ENCODE measurements at regions not wholly inside any gene's neighbourhood (a gene's known extent, or its start where the extent isn't known, plus 50 kb on each side); places are given as distances from the start of the nearest gene placed in this dataset.

GRCh38 chr7:18081617-18082016 is 54.0 kb upstream of the PRPS1L1 start:
- no peak for DNase-seq
- Mint-ChIP-seq H3K4me1 (ENCODE audit: low read depth) (peaks cover 4% of the 10 kb centered on the region), H3K27me3 (ENCODE audit: low read depth) (peaks cover 13% of the 10 kb centered on the region), H3K4me3 (no peak overlapping the region), H3K9me3 (peaks cover 12% of the 10 kb centered on the region), H3K36me3 (ENCODE audit: insufficient read depth) (peaks cover 2% of the 10 kb centered on the region)
- ATAC-seq, result no peak

- H3K27me3 Mint-ChIP-seq (ENCODE audit: low read depth), result peaks cover 17% of the 10 kb centered on the region
- peaks cover 12% of the 10 kb centered on the region for H3K9me3 Mint-ChIP-seq
- no peak for DNase-seq
- H3K36me3 Mint-ChIP-seq (ENCODE audit: insufficient read depth), result peaks cover 2% of the 10 kb centered on the region
- ATAC-seq, result no peak
- no peak overlapping the region for H3K4me3 Mint-ChIP-seq
- peaks cover 4% of the 10 kb centered on the region for H3K4me1 Mint-ChIP-seq (ENCODE audit: low read depth)
These were observed 54.5 kb upstream of the PRPS1L1 start for GRCh38 chr7:18082169-18082568.

GRCh38 chr7:18086165-18087025 is 58.7 kb upstream of the PRPS1L1 start:
- ATAC-seq (peak; percentile 56 to 58), DNase-seq (no peak)
- H3K4me3 Mint-ChIP-seq, result peak overlapping the region; percentile 60
- H3K9me3 Mint-ChIP-seq, result peaks cover 7% of the 10 kb centered on the region
- peaks cover 4% of the 10 kb centered on the region for H3K4me1 Mint-ChIP-seq (ENCODE audit: low read depth)
- H3K36me3 Mint-ChIP-seq (ENCODE audit: insufficient read depth), result peaks cover 2% of the 10 kb centered on the region
- H3K27me3 Mint-ChIP-seq (ENCODE audit: low read depth), result peaks cover 28% of the 10 kb centered on the region

GRCh38 chr7:18087026-18087686 is 59.5 kb upstream of the PRPS1L1 start:
- peak in 1 of 2 donors; percentile 23 for ATAC-seq

GRCh38 chr7:18087687-18088078 is 60.0 kb upstream of the PRPS1L1 start:
- no peaks in the 10 kb centered on the region for H3K9me3 Mint-ChIP-seq
- no peak for DNase-seq
- no peaks in the 10 kb centered on the region for H3K36me3 Mint-ChIP-seq (ENCODE audit: insufficient read depth)
- peaks cover 28% of the 10 kb centered on the region for H3K27me3 Mint-ChIP-seq (ENCODE audit: low read depth)
- peak in 1 of 2 donors; percentile 20 for ATAC-seq
- peaks cover 4% of the 10 kb centered on the region for H3K4me1 Mint-ChIP-seq (ENCODE audit: low read depth)
- no peak overlapping the region for H3K4me3 Mint-ChIP-seq

More at GRCh38 chr7:18087026-18087686, 59.5 kb upstream of the PRPS1L1 start:
- Mint-ChIP-seq H3K4me3 (peak overlapping the region; percentile 60), H3K4me1 (ENCODE audit: low read depth) (peaks cover 4% of the 10 kb centered on the region), H3K27me3 (ENCODE audit: low read depth) (peaks cover 28% of the 10 kb centered on the region), H3K36me3 (ENCODE audit: insufficient read depth) (no peaks in the 10 kb centered on the region), H3K9me3 (no peaks in the 10 kb centered on the region)
- no peak for DNase-seq

- no peak overlapping the region for H3K4me3 Mint-ChIP-seq
- H3K27me3 Mint-ChIP-seq (ENCODE audit: low read depth), result no peaks in the 10 kb centered on the region
- no peaks in the 10 kb centered on the region for H3K36me3 Mint-ChIP-seq (ENCODE audit: insufficient read depth)
- H3K4me1 Mint-ChIP-seq (ENCODE audit: low read depth), result no peaks in the 10 kb centered on the region
- ATAC-seq, result no peak
- peaks cover 3% of the 10 kb centered on the region for H3K9me3 Mint-ChIP-seq
- no peak for DNase-seq
These were observed 68.4 kb upstream of the PRPS1L1 start for GRCh38 chr7:18096087-18096486.

- ATAC-seq (no peak), DNase-seq (no peak)
- Mint-ChIP-seq H3K4me1 (ENCODE audit: low read depth) (no peaks in the 10 kb centered on the region), H3K4me3 (no peak overlapping the region), H3K36me3 (ENCODE audit: insufficient read depth) (no peaks in the 10 kb centered on the region), H3K27me3 (ENCODE audit: low read depth) (no peaks in the 10 kb centered on the region), H3K9me3 (peaks cover 5% of the 10 kb centered on the region)
These were observed 74.9 kb upstream of the PRPS1L1 start for GRCh38 chr7:18102576-18102975.

GRCh38 chr7:18103436-18104218 is 76.0 kb upstream of the PRPS1L1 start:
- Mint-ChIP-seq H3K9me3 (peaks cover 5% of the 10 kb centered on the region), H3K4me3 (no peak overlapping the region), H3K27me3 (ENCODE audit: low read depth) (no peaks in the 10 kb centered on the region), H3K4me1 (ENCODE audit: low read depth) (no peaks in the 10 kb centered on the region), H3K36me3 (ENCODE audit: insufficient read depth) (no peaks in the 10 kb centered on the region)
- ATAC-seq (no peak), DNase-seq (no peak)

GRCh38 chr7:18109762-18110161 is 82.1 kb upstream of the PRPS1L1 start:
- no peaks in the 10 kb centered on the region for H3K4me1 Mint-ChIP-seq (ENCODE audit: low read depth)
- DNase-seq, result no peak
- H3K27me3 Mint-ChIP-seq (ENCODE audit: low read depth), result peaks cover 4% of the 10 kb centered on the region
- ATAC-seq, result no peak
- no peaks in the 10 kb centered on the region for H3K9me3 Mint-ChIP-seq
- H3K4me3 Mint-ChIP-seq, result no peak overlapping the region
- no peaks in the 10 kb centered on the region for H3K36me3 Mint-ChIP-seq (ENCODE audit: insufficient read depth)

GRCh38 chr7:18116661-18117060 is 89.0 kb upstream of the PRPS1L1 start:
- H3K4me1 Mint-ChIP-seq (ENCODE audit: low read depth), result no peaks in the 10 kb centered on the region

GRCh38 chr7:18117482-18117881 is 89.8 kb upstream of the PRPS1L1 start:
- no peaks in the 10 kb centered on the region for H3K9me3 Mint-ChIP-seq
- H3K4me3 Mint-ChIP-seq, result no peak overlapping the region
- no peak for ATAC-seq
- H3K4me1 Mint-ChIP-seq (ENCODE audit: low read depth), result no peaks in the 10 kb centered on the region
- peaks cover 4% of the 10 kb centered on the region for H3K27me3 Mint-ChIP-seq (ENCODE audit: low read depth)
- no peaks in the 10 kb centered on the region for H3K36me3 Mint-ChIP-seq (ENCODE audit: insufficient read depth)
- no peak for DNase-seq

More at GRCh38 chr7:18116661-18117060, 89.0 kb upstream of the PRPS1L1 start:
- ATAC-seq, result no peak
- H3K4me3 Mint-ChIP-seq, result no peak overlapping the region
- H3K36me3 Mint-ChIP-seq (ENCODE audit: insufficient read depth), result no peaks in the 10 kb centered on the region
- no peaks in the 10 kb centered on the region for H3K9me3 Mint-ChIP-seq
- peaks cover 4% of the 10 kb centered on the region for H3K27me3 Mint-ChIP-seq (ENCODE audit: low read depth)
- DNase-seq, result no peak

GRCh38 chr7:18119985-18120384 is 92.3 kb upstream of the PRPS1L1 start:
- H3K4me1 Mint-ChIP-seq (ENCODE audit: low read depth), result no peaks in the 10 kb centered on the region
- H3K9me3 Mint-ChIP-seq, result no peaks in the 10 kb centered on the region
- ATAC-seq (no peak), DNase-seq (no peak)
- no peak overlapping the region for H3K4me3 Mint-ChIP-seq
- peaks cover 3% of the 10 kb centered on the region for H3K27me3 Mint-ChIP-seq (ENCODE audit: low read depth)
- no peaks in the 10 kb centered on the region for H3K36me3 Mint-ChIP-seq (ENCODE audit: insufficient read depth)

- ATAC-seq, result no peak
- Mint-ChIP-seq H3K4me3 (no peak overlapping the region), H3K27me3 (ENCODE audit: low read depth) (peaks cover 3% of the 10 kb centered on the region)
These were observed 96.0 kb upstream of the PRPS1L1 start for GRCh38 chr7:18123508-18124239.

GRCh38 chr7:18125476-18125875 is 97.8 kb upstream of the PRPS1L1 start:
- no peak for DNase-seq

More at GRCh38 chr7:18123508-18124239, 96.0 kb upstream of the PRPS1L1 start:
- no peak for DNase-seq
- Mint-ChIP-seq H3K36me3 (ENCODE audit: insufficient read depth) (no peaks in the 10 kb centered on the region), H3K4me1 (ENCODE audit: low read depth) (no peaks in the 10 kb centered on the region), H3K9me3 (no peaks in the 10 kb centered on the region)

More at GRCh38 chr7:18125476-18125875, 97.8 kb upstream of the PRPS1L1 start:
- Mint-ChIP-seq H3K4me1 (ENCODE audit: low read depth) (no peaks in the 10 kb centered on the region), H3K9me3 (no peaks in the 10 kb centered on the region), H3K4me3 (no peak overlapping the region), H3K36me3 (ENCODE audit: insufficient read depth) (no peaks in the 10 kb centered on the region), H3K27me3 (ENCODE audit: low read depth) (peaks cover 3% of the 10 kb centered on the region)
- no peak for ATAC-seq
